Kasumi-1 (cell line): ENCODE measurements at regions not wholly inside any gene's neighbourhood (a gene's known extent, or its start where the extent isn't known, plus 50 kb on each side); places are given as distances from the start of the nearest gene placed in this dataset.

Source experiments
- DNase-seq, 2 experiments: peaks; one replicate each; lab custom pipeline; 2025; lab: John Stamatoyannopoulos, UW

- no peak for DNase-seq
These were observed 124.8 kb upstream of the NECTIN1 start for GRCh38 chr11:119853581-119854360.

DNA sequence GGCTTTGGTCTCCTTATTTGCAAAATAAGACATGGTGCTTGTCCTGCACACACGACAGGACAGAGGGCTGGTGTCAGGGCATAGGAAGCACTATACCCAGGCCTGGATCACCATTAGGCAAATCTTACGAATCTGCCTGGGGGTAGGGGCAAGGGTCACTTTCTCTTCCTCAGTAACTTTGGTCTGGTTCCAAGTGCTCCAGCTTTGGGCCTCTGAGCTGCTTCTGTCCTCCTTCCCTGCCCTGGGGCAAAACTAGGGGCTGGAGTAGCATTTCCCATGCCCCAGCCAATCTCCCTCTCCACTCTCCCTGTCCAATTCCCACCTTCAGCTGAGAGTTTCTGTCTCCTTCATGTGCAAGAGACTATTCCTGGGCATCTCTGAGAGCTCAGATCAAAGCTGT is 123.7 kb upstream of the NECTIN1 start:
- DNase-seq, result no peak

- no peak for DNase-seq
These were observed 121.9 kb upstream of the NECTIN1 start for GRCh38 chr11:119850822-119851409.

GRCh38 chr11:119849872-119850271 is 120.9 kb upstream of the NECTIN1 start:
- DNase-seq, result no peak

- no peak for DNase-seq
These were observed 118.9 kb upstream of the NECTIN1 start for GRCh38 chr11:119847853-119848252.

- no peak for DNase-seq
These were observed 117.4 kb upstream of the NECTIN1 start for GRCh38 chr11:119846374-119846773.

DNA sequence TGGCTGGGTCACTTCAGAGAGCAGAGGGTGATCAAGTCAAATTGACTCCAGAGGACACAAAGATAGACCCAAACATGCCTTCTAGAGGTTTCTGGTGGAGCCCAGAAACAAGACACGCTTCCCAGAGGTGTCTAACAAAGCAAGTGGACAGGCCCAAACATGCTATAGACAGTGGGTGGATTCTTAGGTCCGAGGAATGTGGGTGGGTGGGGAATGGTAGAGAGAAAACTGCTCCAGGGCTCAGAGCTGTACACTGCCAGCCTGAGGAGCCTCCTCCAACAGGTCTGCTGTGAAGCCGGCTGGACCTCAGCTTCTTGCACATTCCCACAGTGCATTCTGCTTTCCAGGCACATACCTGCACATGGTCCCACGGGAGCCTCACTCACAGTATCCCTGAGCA is 116.8 kb upstream of the NECTIN1 start:
- no peak for DNase-seq

- DNase-seq, result no peak
These were observed 116.3 kb upstream of the NECTIN1 start for GRCh38 chr11:119845305-119845704.

DNA sequence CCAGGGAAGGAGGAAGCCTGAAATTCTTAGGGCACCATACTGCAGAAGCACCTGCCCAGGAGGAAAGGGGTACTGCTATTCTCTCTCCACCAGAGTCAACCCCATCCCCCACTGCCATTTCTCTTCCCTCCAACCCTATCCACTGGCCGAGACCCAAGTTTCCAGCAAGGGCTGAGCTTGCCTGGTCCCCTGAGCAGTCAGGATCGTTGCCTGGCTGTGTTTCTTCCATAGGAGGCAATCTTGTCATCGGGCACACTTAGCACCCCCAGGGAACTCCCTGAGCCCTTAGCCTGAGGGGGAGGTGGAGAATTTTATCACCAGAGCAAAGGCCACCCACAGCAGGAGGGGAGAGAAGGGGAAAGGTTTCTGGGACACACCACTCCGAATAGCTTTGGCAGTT is 115.8 kb upstream of the NECTIN1 start:
- DNase-seq, result no peak

DNA sequence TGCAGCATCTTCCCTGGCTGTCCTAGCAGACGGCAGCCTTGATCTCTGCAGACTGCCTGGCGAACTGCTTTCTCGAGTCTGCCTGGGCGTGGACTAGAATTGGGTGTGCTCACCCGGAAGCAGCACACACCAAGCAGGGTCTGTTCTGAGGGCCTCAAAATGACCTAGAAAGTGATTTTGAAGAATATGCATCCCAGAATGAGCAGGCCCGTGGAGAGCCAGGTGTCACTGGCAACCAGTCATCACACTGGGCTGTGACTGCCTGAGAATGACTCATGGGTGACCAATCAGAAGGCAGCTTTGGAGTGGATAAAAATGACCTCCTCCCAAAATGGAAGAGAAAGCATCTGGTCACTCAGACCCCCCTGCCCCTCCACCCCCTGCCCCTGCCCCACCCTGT is 114.9 kb upstream of the NECTIN1 start:
- DNase-seq, result no peak

- DNase-seq, result no peak
These were observed 113.7 kb upstream of the NECTIN1 start for GRCh38 chr11:119842731-119843130.

GRCh38 chr11:119839476-119840133 is 110.6 kb upstream of the NECTIN1 start:
- DNase-seq, result no peak

- DNase-seq, result no peak
These were observed 106.8 kb upstream of the NECTIN1 start for GRCh38 chr11:119835753-119836152.

DNA sequence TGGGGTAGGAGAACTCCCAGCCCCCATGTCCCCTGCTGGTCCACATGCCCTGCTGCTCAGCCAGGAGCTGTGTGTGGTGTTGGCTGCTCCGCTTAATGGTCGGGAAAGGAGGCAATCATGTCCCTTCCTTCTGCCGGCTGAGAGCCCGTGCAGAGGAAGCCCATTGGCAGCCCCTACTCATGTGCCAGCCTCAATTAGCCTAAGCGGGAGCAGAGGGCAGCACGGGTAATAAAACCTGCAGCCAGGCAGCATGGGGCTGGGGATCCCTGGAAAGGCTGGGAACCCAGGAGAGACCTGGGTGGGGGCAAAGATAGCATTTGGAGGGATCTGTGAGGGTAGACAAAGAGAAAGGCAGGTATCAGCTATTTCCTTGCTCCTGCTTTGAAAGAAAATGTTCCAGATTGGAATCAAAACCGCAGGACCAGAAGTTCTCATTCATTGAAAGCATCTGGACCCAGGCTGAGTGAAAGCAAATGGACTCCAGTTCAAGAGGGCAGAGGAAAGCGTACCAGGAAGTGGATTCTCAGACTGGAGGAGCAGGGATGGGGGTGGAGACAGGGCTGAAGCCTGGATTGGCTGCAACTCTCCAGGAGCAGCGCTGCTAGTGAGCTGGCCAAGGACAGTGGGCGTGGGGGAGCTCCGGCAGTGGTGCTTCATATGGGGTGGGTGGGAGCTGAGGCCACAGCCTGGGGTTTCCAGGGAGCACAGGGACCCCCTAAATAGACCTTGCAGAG is 103.4 kb upstream of the NECTIN1 start:
- DNase-seq, result no peak

- DNase-seq, result no peak
These were observed 102.0 kb upstream of the NECTIN1 start for GRCh38 chr11:119831011-119831410.

GRCh38 chr11:119830400-119830799 is 101.4 kb upstream of the NECTIN1 start:
- no peak for DNase-seq

GRCh38 chr11:119829402-119829801 is 100.4 kb upstream of the NECTIN1 start:
- no peak for DNase-seq

DNA sequence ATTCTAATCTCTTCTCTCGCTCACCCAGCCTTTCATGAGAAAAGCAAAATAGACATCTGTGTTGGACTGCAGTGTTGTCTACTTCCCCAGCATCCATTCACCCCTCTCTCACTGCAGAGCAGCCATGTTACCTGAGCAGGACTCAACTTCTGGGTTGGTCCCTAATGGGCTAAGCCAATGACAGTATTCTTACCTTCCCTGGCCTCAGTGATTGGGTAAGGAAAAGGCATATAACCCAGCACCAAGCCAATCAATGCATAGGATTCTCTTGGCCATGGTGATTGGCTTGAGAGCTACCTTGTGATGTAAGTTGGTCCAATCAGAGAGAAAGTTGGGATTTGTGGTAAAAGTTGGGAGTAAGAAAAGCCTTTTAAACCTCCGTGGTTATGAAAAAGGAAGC is 99.8 kb upstream of the NECTIN1 start:
- no peak for DNase-seq

DNA sequence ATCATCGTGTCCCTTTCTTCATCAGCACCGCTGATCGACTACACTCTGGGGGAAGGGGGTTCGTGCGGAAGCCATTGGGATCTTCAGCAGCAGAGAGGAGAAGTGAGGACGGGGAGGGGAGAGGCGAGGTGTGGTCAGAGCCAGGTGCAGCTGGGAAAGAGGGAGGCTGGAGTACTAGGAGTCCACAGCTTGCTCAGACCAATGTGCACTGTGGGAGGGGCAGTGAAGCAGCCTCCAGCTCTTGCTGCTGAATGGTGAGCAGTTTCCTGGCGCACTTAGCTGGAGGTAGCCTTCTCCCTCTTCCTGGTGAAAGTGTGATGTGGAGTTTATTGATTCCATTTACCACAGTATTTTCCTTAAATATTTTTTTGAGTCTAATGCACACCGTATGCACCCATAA is 99.0 kb upstream of the NECTIN1 start:
- no peak for DNase-seq

DNA sequence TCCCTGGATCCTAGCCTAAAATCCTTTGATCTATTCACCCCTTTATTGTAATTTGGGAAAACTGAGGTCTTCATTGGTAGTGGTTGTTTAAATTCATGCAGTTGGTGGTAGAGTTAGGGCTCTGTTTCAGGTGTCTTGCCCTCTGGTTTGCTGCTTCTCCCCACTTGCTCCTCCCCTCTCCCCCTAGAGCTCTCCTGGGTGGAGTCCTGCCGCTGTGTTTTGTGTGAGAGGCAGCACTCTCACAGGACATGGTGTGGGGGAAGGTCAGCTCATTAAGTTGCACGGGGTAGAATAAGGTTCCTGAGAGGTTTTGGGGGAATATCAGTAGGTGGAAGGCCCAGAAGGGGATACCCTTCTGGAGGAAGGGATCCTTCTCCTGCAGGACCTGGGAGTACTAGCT is 98.1 kb upstream of the NECTIN1 start:
- no peak for DNase-seq

DNA sequence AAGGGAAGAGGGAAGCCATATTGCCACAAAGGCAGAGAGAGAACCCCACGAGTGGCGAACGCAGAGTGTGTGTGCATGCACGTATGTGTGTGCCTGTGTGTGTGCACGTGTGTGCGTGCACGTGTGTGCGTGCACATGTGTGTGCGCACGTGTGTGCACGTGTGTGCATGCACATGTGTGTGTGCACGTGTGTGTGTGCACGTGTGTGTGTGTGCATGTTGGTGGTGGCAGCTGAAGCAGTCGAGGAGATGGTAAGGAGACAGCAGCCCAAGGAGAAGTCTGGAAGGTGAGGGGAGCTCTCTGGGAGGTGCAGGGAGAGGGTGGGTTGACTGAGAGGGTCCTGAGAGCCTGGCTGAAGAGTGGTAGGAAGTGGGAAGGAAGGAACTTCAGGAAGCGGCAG is 94.1 kb upstream of the NECTIN1 start:
- DNase-seq, result no peak

- no peak for DNase-seq
These were observed 87.7 kb upstream of the NECTIN1 start for GRCh38 chr11:119816660-119817059.

GRCh38 chr11:119814766-119815165 is 85.8 kb upstream of the NECTIN1 start:
- no peak for DNase-seq
